GM23338 (cell line): ENCODE measurements at regions not wholly inside any gene's neighbourhood (a gene's known extent, or its start where the extent isn't known, plus 50 kb on each side); places are given as distances from the start of the nearest gene placed in this dataset.

Experiments used
- ATAC-seq: fragments of 200-7000 bp; cut with Tn5 transposase; 3 replicates; pipeline ENCODE4 v1.9.1; 2020
- DNase-seq: peaks from one replicate; pipeline ENCODE4 v3.0.0-alpha.2; 2015; ENCODE audit warnings: low spot score
- H2AFZ ChIP-seq: fragments of 200-600 bp; sonication (generic); 2 replicates; pipeline ENCODE4 v1.8.0; 2016; ENCODE audit warnings: antibody characterized with exemption, mild to moderate bottlenecking, moderate library complexity
- H3F3A ChIP-seq: fragments of 200-600 bp; sonication (generic); replicated peaks from 2 replicates; pipeline ENCODE4 v1.8.0; 2017; ENCODE audit warnings: antibody characterized with exemption, mixed run types, low read depth
- H3K27ac ChIP-seq: fragments of 200-600 bp; sonication (generic); 2 replicates; pipeline ENCODE4 v1.6.1; 2016; ENCODE audit warnings: low read depth
- H3K27me3 ChIP-seq: fragments of 200-600 bp; sonication (generic); 2 replicates; pipeline ENCODE4 v1.8.0; 2016; ENCODE audit warnings: mild to moderate bottlenecking, mixed run types, moderate library complexity; ENCODE audit not compliant: insufficient read depth
- H3K36me3 ChIP-seq: fragments of 200-600 bp; sonication (generic); 2 replicates; pipeline ENCODE4 v1.8.0; 2016; ENCODE audit warnings: mild to moderate bottlenecking; ENCODE audit not compliant: insufficient read depth
- H3K4me1 ChIP-seq: fragments of 200-600 bp; sonication (generic); 2 replicates; pipeline ENCODE4 v1.8.0; 2016; ENCODE audit warnings: mild to moderate bottlenecking, moderate library complexity; ENCODE audit not compliant: insufficient read depth
- H3K4me2 ChIP-seq: fragments of 200-600 bp; sonication (generic); 2 replicates; pipeline ENCODE4 v1.7.1; 2017; ENCODE audit warnings: mixed run types
- H3K4me3 ChIP-seq: fragments of 200-600 bp; sonication (generic); 2 replicates; pipeline ENCODE4 v1.6.1; 2016; ENCODE audit warnings: mixed run types
- H3K79me2 ChIP-seq: fragments of 200-600 bp; sonication (generic); replicated peaks from 2 replicates; pipeline ENCODE4 v1.8.0; 2017; ENCODE audit warnings: mild to moderate bottlenecking; ENCODE audit not compliant: insufficient read depth
- H3K9me2 ChIP-seq: fragments of 200-600 bp; sonication (generic); 2 replicates; pipeline ENCODE4 v1.8.0; 2017; ENCODE audit not compliant: insufficient read depth
- H4K20me1 ChIP-seq: fragments of 200-600 bp; sonication (generic); replicated peaks from 2 replicates; pipeline ENCODE4 v1.8.0; 2017; ENCODE audit warnings: mild to moderate bottlenecking; ENCODE audit not compliant: insufficient read depth
- H3K27ac Mint-ChIP-seq: 2 replicates; pipeline ENCODE4 v1.8.0; 2020; ENCODE audit warnings: inconsistent platforms, mild to moderate bottlenecking, moderate library complexity, mixed read lengths
- H3K27me3 Mint-ChIP-seq: 3 replicates; pipeline ENCODE4 v1.8.0; 2022; ENCODE audit warnings: low read depth, mild to moderate bottlenecking, moderate library complexity, mixed read lengths, inconsistent platforms; ENCODE audit not compliant: insufficient read depth, poor library complexity
- H3K36me3 Mint-ChIP-seq: 3 replicates; pipeline ENCODE4 v1.8.0; 2021; ENCODE audit warnings: low read depth, mild to moderate bottlenecking, inconsistent platforms, moderate library complexity, mixed read lengths
- H3K4me1 Mint-ChIP-seq: 3 replicates; pipeline ENCODE4 v1.8.0; 2020; ENCODE audit warnings: mild to moderate bottlenecking, inconsistent platforms, mixed read lengths
- H3K4me3 Mint-ChIP-seq: 3 replicates; pipeline ENCODE4 v1.8.0; 2021; ENCODE audit warnings: moderate library complexity, mild to moderate bottlenecking, inconsistent platforms, mixed read lengths
- H3K9me3 Mint-ChIP-seq: 3 replicates; pipeline ENCODE4 v1.8.0; 2020; ENCODE audit warnings: moderate library complexity, mild to moderate bottlenecking, inconsistent platforms, mixed read lengths
- CREB1 ChIP-seq: fragments of 250-450 bp; sonication (Bioruptor Pico); IDR thresholded peaks from 2 replicates; pipeline ENCODE4 v1.5.0; 2020; ENCODE audit warnings: low read depth, mild to moderate bottlenecking, moderate library complexity
- CTCF ChIP-seq, 2 experiments: fragments of 200-600 bp in 1 of 2; sonication (generic) in 1 of 2; conservative IDR thresholded peaks; 2 replicates each; pipeline versions ENCODE4 v1.5.1 to v1.6.1; 2016 to 2017; ENCODE audit warnings: antibody characterized with exemption in 2 of 2, low read depth in 2 of 2, mild to moderate bottlenecking in 2 of 2, moderate library complexity in 1 of 2
- EZH2 ChIP-seq: fragments of 200-600 bp; sonication (generic); IDR thresholded peaks from one replicate; pipeline ENCODE4 v1.8.0; 2017; ENCODE audit warnings: antibody characterized with exemption, mild to moderate bottlenecking, low read depth; ENCODE audit not compliant: unreplicated experiment
- EZH2phosphoT487 ChIP-seq: fragments of 200-600 bp; sonication (generic); IDR thresholded peaks from one replicate; pipeline ENCODE4 v1.8.1; 2018; ENCODE audit warnings: antibody characterized with exemption; ENCODE audit not compliant: unreplicated experiment
- JUNB ChIP-seq: IDR thresholded peaks from one replicate; pipeline ENCODE4 v1.6.1; 2016; ENCODE audit warnings: antibody characterized with exemption; ENCODE audit not compliant: unreplicated experiment
- REST ChIP-seq: IDR thresholded peaks from one replicate; pipeline ENCODE4 v1.6.1; 2018; ENCODE audit warnings: antibody characterized with exemption; ENCODE audit not compliant: unreplicated experiment
- ZNF462 ChIP-seq: fragments of 250-450 bp; sonication (Bioruptor Pico); IDR thresholded peaks from 2 replicates; pipeline ENCODE4 v1.5.0; 2020; ENCODE audit warnings: mild to moderate bottlenecking, moderate library complexity

- TF ChIP-seq REST: no peak
- no peak for TF ChIP-seq CREB1 (CRISPR knock-in tag)
- TF ChIP-seq EZH2phosphoT487: no peak
These were observed 89.3 kb upstream of the UQCRFS1 start (continued) for GRCh38 chr19:29302002-29302928.

GRCh38 chr19:29303069-29303718, 90.2 kb upstream of the UQCRFS1 start:
- Histone ChIP-seq H4K20me1 (no peaks in the 10 kb centered on the region), H2AFZ (no peak overlapping the region), H3K4me1 (no peaks in the 10 kb centered on the region), H3K4me2 (no peak overlapping the region), H3K27me3 (no peaks in the 10 kb centered on the region), H3F3A (no peaks in the 10 kb centered on the region), H3K4me3 (no peak overlapping the region), H3K79me2 (no peaks in the 10 kb centered on the region), H3K9me2 (no peaks in the 10 kb centered on the region), H3K36me3 (no peaks in the 10 kb centered on the region), H3K27ac (no peak overlapping the region)
- Mint-ChIP-seq H3K4me3 (no peak overlapping the region), H3K4me1 (peaks cover under 1% of the 10 kb centered on the region; the same call in 2 of the 3 replicates), H3K27ac (no peak overlapping the region), H3K9me3 (no peaks in the 10 kb centered on the region; the same call in 2 of the 3 replicates), H3K36me3 (no peaks in the 10 kb centered on the region), H3K27me3 (peaks cover 6% of the 10 kb centered on the region)
- DNase-seq (no peak), ATAC-seq (no peak)
- TF ChIP-seq CTCF (conservative IDR thresholded peaks at IDR 0.05; ENCODE audit: low read depth in 2 of 2) (no peak), ZNF462 (CRISPR knock-in tag) (no peak), JUNB (no peak), CREB1 (CRISPR knock-in tag) (no peak), EZH2 (no peak)
